HG03045 (cell line): ENCODE measurements at regions not wholly inside any gene's neighbourhood (a gene's known extent, or its start where the extent isn't known, plus 50 kb on each side); places are given as distances from the start of the nearest gene placed in this dataset.

ENCODE experiments used
- ATAC-seq: cut with Tn5 transposase; IDR thresholded peaks from one replicate; pipeline ENCODE4 v1.9.1; 2021; ENCODE audit warnings: mild to moderate bottlenecking, moderate library complexity; ENCODE audit not compliant: unreplicated experiment

GRCh38 chr4:180792541-180792940 lies 1450.7 kb upstream of the TENM3 start:
- ATAC-seq = no peak

GRCh38 chr4:180794333-180794732 lies 1448.9 kb upstream of the TENM3 start:
- no peak for ATAC-seq

GRCh38 chr4:180798036-180798577 lies 1445.1 kb upstream of the TENM3 start:
- ATAC-seq = no peak

GRCh38 chr4:180799798-180800197 lies 1443.4 kb upstream of the TENM3 start:
- ATAC-seq = no peak

- ATAC-seq = no peak
Measured at GRCh38 chr4:180805101-180805500, 1438.1 kb upstream of the TENM3 start.

GRCh38 chr4:180808862-180809261 lies 1434.3 kb upstream of the TENM3 start:
- ATAC-seq = no peak

- no peak for ATAC-seq
Measured at GRCh38 chr4:180809439-180809838, 1433.8 kb upstream of the TENM3 start.

- no peak for ATAC-seq
Measured at GRCh38 chr4:180810581-180810980, 1432.6 kb upstream of the TENM3 start.

- ATAC-seq = no peak
Measured at GRCh38 chr4:180811556-180811955, 1431.6 kb upstream of the TENM3 start.

GRCh38 chr4:180812783-180813182 lies 1430.4 kb upstream of the TENM3 start:
- ATAC-seq = no peak

- no peak for ATAC-seq
Measured at GRCh38 chr4:180814875-180815417, 1428.3 kb upstream of the TENM3 start.

GRCh38 chr4:180817529-180817928 lies 1425.7 kb upstream of the TENM3 start:
- no peak for ATAC-seq

- ATAC-seq = no peak
Measured at GRCh38 chr4:180823108-180823507, 1420.1 kb upstream of the TENM3 start.

- ATAC-seq = no peak
Measured at GRCh38 chr4:180827232-180828009, 1415.8 kb upstream of the TENM3 start.

GRCh38 chr4:180828455-180829018 lies 1414.7 kb upstream of the TENM3 start:
- no peak for ATAC-seq

- ATAC-seq = no peak
Measured at GRCh38 chr4:180832073-180832472, 1411.1 kb upstream of the TENM3 start.

GRCh38 chr4:180840142-180840541 lies 1403.1 kb upstream of the TENM3 start:
- no peak for ATAC-seq

GRCh38 chr4:180850318-180850940 lies 1392.8 kb upstream of the TENM3 start:
- ATAC-seq = no peak

- no peak for ATAC-seq
Measured at GRCh38 chr4:180852738-180853137, 1390.5 kb upstream of the TENM3 start.

- no peak for ATAC-seq
Measured at GRCh38 chr4:180855184-180855583, 1388.0 kb upstream of the TENM3 start.

- no peak for ATAC-seq
Measured at GRCh38 chr4:180860089-180860720, 1383.0 kb upstream of the TENM3 start.
